ENCODE measurements at regions not wholly inside any gene's neighbourhood (a gene's known extent, or its start where the extent isn't known, plus 50 kb on each side); places are given as distances from the start of the nearest gene placed in this dataset.

GRCh38 chr9:74172874-74173273, 324.3 kb upstream of the RORB start:
- TF ChIP-seq CTCF (IDR thresholded peaks at IDR 0.05; ENCODE audit: borderline replicate concordance, extremely low read depth, low read length, poor library complexity, severe bottlenecking) (no peak), EZH2 (IDR thresholded peaks at IDR 0.05; ENCODE audit: borderline replicate concordance, low read depth, low read length, severe bottlenecking) (no peak)
